H1 (cell line): ENCODE measurements at regions not wholly inside any gene's neighbourhood (a gene's known extent, or its start where the extent isn't known, plus 50 kb on each side); places are given as distances from the start of the nearest gene placed in this dataset.

Source experiments
- CTCF ChIA-PET: fragments of 300-600 bp; sonication (Branson Sonifier 250); formaldehyde crosslinking; loops from one replicate; lab custom pipeline; 2021; ENCODE audit not compliant: partially characterized antibody; lab: Charles Lee
- POLR2A ChIA-PET: fragments of 300-600 bp; sonication (Branson Sonifier 250); formaldehyde crosslinking; loops from one replicate; lab custom pipeline; 2021; ENCODE audit warnings: inconsistent platforms; ENCODE audit not compliant: partially characterized antibody; lab: Charles Lee
- DNase-seq, 2 experiments: peaks; one replicate each; pipeline versions ENCODE4 v3.0.0 to v3.0.0-alpha.2; 2010 to 2022; ENCODE audit warnings: low spot score in 2 of 2, low read depth in 1 of 2, mixed read lengths in 1 of 2
- FAIRE-seq: peaks from 2 replicates; lab custom pipeline; 2011; peaks lifted over from hg19 to GRCh38; lab: Jason Lieb, UNC
- H2AFZ ChIP-seq: 2 replicates; pipeline ENCODE4 v1.8.1; 2012; ENCODE audit warnings: low read length, inconsistent platforms
- H2AK5ac ChIP-seq: 2 replicates; pipeline ENCODE4 v1.6.1; 2013; ENCODE audit warnings: low read depth, low read length
- H2BK120ac ChIP-seq: replicated peaks from 2 replicates; pipeline ENCODE3; 2013; ENCODE audit warnings: low read depth, low read length, inconsistent platforms
- H2BK12ac ChIP-seq: 2 replicates; pipeline ENCODE4 v1.6.1; 2013; ENCODE audit warnings: low read depth, low read length
- H2BK15ac ChIP-seq: 2 replicates; pipeline ENCODE4 v1.6.1; 2013; ENCODE audit warnings: low read length
- H2BK20ac ChIP-seq: 2 replicates; pipeline ENCODE4 v1.6.1; 2013; ENCODE audit warnings: low read length
- H2BK5ac ChIP-seq: 2 replicates; pipeline ENCODE4 v1.6.1; 2013; ENCODE audit warnings: low read depth, low read length
- H3K14ac ChIP-seq: 2 replicates; pipeline ENCODE4 v1.6.1; 2013; ENCODE audit warnings: inconsistent platforms; ENCODE audit not compliant: insufficient read length
- H3K18ac ChIP-seq: 2 replicates; pipeline ENCODE4 v1.6.1; 2013; ENCODE audit warnings: low read length; ENCODE audit errors: extremely low read depth
- H3K23ac ChIP-seq: 2 replicates; pipeline ENCODE4 v1.6.1; 2013; ENCODE audit warnings: inconsistent platforms; ENCODE audit not compliant: insufficient read length
- H3K23me2 ChIP-seq: 2 replicates; pipeline ENCODE4 v1.6.1; 2013; ENCODE audit warnings: low read depth, low read length
- H3K27ac ChIP-seq: 2 replicates; pipeline ENCODE4 v1.6.1; 2011; ENCODE audit warnings: low read depth, low read length, inconsistent platforms
- H3K27me3 ChIP-seq, 4 experiments: replicated peaks in 1 of 4; 1 replicate in 1 of 4; 2 replicates in 3 of 4; pipeline versions ENCODE4 v1.6.1 to v1.8.1; 2011 to 2013; ENCODE audit warnings: low read length in 3 of 4, mild to moderate bottlenecking in 3 of 4, inconsistent platforms in 2 of 4, mixed read lengths in 2 of 4, moderate library complexity in 1 of 4; ENCODE audit not compliant: control insufficient read depth in 3 of 4, insufficient read depth in 3 of 4; ENCODE audit errors: extremely low read depth in 1 of 4
- H3K36me3 ChIP-seq, 4 experiments: 2 replicates each; pipeline versions ENCODE4 v1.6.1 to v1.8.1; 2011 to 2013; ENCODE audit warnings: mild to moderate bottlenecking in 4 of 4, low read length in 3 of 4, moderate library complexity in 2 of 4, control low read depth in 1 of 4, inconsistent platforms in 1 of 4; ENCODE audit not compliant: insufficient read depth in 4 of 4, control insufficient read depth in 2 of 4
- H3K4ac ChIP-seq: replicated peaks from 2 replicates; pipeline ENCODE3; 2013; ENCODE audit warnings: low read length, low read depth, mixed read lengths, inconsistent platforms; ENCODE audit not compliant: insufficient read length
- H3K4me1 ChIP-seq, 4 experiments: replicated peaks in 1 of 4; 1 replicate in 1 of 4; 2 replicates in 3 of 4; pipeline versions ENCODE4 v1.6.1 to v1.8.1; 2011 to 2013; ENCODE audit warnings: low read length in 3 of 4, inconsistent platforms in 2 of 4, mixed read lengths in 1 of 4; ENCODE audit not compliant: insufficient read depth in 4 of 4, control insufficient read depth in 3 of 4
- H3K4me2 ChIP-seq, 2 experiments: 2 replicates each; pipeline versions ENCODE4 v1.6.1 to v1.8.1; 2011 to 2013; ENCODE audit warnings: low read depth in 2 of 2, low read length in 2 of 2, control low read depth in 1 of 2, inconsistent platforms in 1 of 2, mild to moderate bottlenecking in 1 of 2; ENCODE audit not compliant: insufficient read depth in 1 of 2
- H3K4me3 ChIP-seq, 4 experiments: fragments of 200-600, 300-600 bp in 1 of 4; sonication (generic), shearing (Covaris generic), sonication (Bioruptor Twin) in 1 of 4; 2 replicates each; pipeline versions ENCODE4 v1.5.1 to v1.8.1; 2011 to 2016; ENCODE audit warnings: low read length in 4 of 4, low read depth in 3 of 4, control low read depth in 2 of 4, inconsistent platforms in 2 of 4, mild to moderate bottlenecking in 2 of 4, mixed read lengths in 1 of 4, moderate library complexity in 1 of 4; ENCODE audit not compliant: insufficient read depth in 2 of 4; ENCODE audit errors: extremely low read depth in 1 of 4
- H3K56ac ChIP-seq: replicated peaks from 2 replicates; pipeline ENCODE3; 2013; ENCODE audit warnings: low read depth, mild to moderate bottlenecking, mixed read lengths, low read length, inconsistent platforms; ENCODE audit not compliant: insufficient read length
- H3K79me1 ChIP-seq: 2 replicates; pipeline ENCODE4 v1.6.1; 2013; ENCODE audit warnings: low read depth, low read length, control low read depth
- H3K79me2 ChIP-seq, 2 experiments: 2 replicates each; pipeline versions ENCODE4 v1.6.1 to v1.8.1; 2012 to 2013; ENCODE audit warnings: low read length in 2 of 2, mild to moderate bottlenecking in 2 of 2, inconsistent platforms in 1 of 2; ENCODE audit not compliant: insufficient read depth in 2 of 2, control insufficient read depth in 1 of 2
- H3K9ac ChIP-seq, 4 experiments: replicated peaks in 1 of 4; 1 replicate in 1 of 4; 2 replicates in 3 of 4; pipeline versions ENCODE4 v1.6.1 to v1.8.1; 2011 to 2013; ENCODE audit warnings: low read depth in 3 of 4, low read length in 3 of 4, control low read depth in 2 of 4, mild to moderate bottlenecking in 2 of 4, moderate library complexity in 2 of 4, inconsistent platforms in 1 of 4; ENCODE audit errors: extremely low read depth in 1 of 4
- H3K9me3 ChIP-seq, 2 experiments: 2 replicates each; pipeline versions ENCODE4 v1.6.1 to v1.8.1; 2012 to 2013; ENCODE audit warnings: mild to moderate bottlenecking in 2 of 2, moderate library complexity in 2 of 2, control low read depth in 1 of 2, inconsistent platforms in 1 of 2, low read depth in 1 of 2, low read length in 1 of 2, mixed read lengths in 1 of 2; ENCODE audit not compliant: insufficient read depth in 2 of 2
- H4K20me1 ChIP-seq, 2 experiments: replicated peaks in 1 of 2; 2 replicates each; pipeline versions ENCODE3 to v1.8.1; 2011 to 2013; ENCODE audit warnings: inconsistent platforms in 2 of 2, low read length in 2 of 2, mild to moderate bottlenecking in 1 of 2; ENCODE audit not compliant: insufficient read depth in 2 of 2, control insufficient read depth in 1 of 2
- H4K5ac ChIP-seq: 2 replicates; pipeline ENCODE4 v1.6.1; 2013; ENCODE audit warnings: low read length, low read depth, mixed read lengths, inconsistent platforms; ENCODE audit not compliant: insufficient read length
- H4K8ac ChIP-seq: 2 replicates; pipeline ENCODE4 v1.8.0; 2013; ENCODE audit warnings: mild to moderate bottlenecking, moderate library complexity, low read length, inconsistent platforms; ENCODE audit not compliant: insufficient read depth; ENCODE audit errors: extremely low read depth
- H4K91ac ChIP-seq: replicated peaks from 2 replicates; pipeline ENCODE3; 2013; ENCODE audit warnings: low read length, mixed read lengths, inconsistent platforms; ENCODE audit not compliant: insufficient read length
- ASH2L ChIP-seq: fragments of 200-600, 300-600 bp; sonication (generic); IDR thresholded peaks from one replicate; pipeline ENCODE4 v1.7.1; 2017; ENCODE audit warnings: low read length
- CBX8 ChIP-seq: fragments of 300-800, 300-1000 bp; sonication (generic); IDR thresholded peaks from 2 replicates; pipeline ENCODE4 v1.7.1; 2016; ENCODE audit warnings: low read depth, low read length, borderline replicate concordance
- KDM4A ChIP-seq: IDR thresholded peaks from one replicate; pipeline ENCODE4 v1.7.1; 2012; ENCODE audit warnings: low read depth, mild to moderate bottlenecking, moderate library complexity, low read length, inconsistent platforms; ENCODE audit not compliant: severe bottlenecking
- WGBS, 2 experiments: shearing (Covaris generic) in 1 of 2; methylation state at CpG; one replicate each; pipeline versions ENCODE4 v1.1.6 to v1.1.7; 2013 to 2015; ENCODE audit warnings: low lambda C conversion rate in 2 of 2, mixed read lengths in 2 of 2, inconsistent platforms in 1 of 2, low coverage in 1 of 2, missing lambda C conversion rate in 1 of 2; ENCODE audit not compliant: insufficient replicate concordance in 2 of 2, insufficient coverage in 1 of 2, insufficient read length in 1 of 2; ENCODE audit errors: extremely low coverage in 1 of 2, missing lambda C conversion rate in 1 of 2; 5-methylcytosine and 5-hydroxymethylcytosine counted together

DNA sequence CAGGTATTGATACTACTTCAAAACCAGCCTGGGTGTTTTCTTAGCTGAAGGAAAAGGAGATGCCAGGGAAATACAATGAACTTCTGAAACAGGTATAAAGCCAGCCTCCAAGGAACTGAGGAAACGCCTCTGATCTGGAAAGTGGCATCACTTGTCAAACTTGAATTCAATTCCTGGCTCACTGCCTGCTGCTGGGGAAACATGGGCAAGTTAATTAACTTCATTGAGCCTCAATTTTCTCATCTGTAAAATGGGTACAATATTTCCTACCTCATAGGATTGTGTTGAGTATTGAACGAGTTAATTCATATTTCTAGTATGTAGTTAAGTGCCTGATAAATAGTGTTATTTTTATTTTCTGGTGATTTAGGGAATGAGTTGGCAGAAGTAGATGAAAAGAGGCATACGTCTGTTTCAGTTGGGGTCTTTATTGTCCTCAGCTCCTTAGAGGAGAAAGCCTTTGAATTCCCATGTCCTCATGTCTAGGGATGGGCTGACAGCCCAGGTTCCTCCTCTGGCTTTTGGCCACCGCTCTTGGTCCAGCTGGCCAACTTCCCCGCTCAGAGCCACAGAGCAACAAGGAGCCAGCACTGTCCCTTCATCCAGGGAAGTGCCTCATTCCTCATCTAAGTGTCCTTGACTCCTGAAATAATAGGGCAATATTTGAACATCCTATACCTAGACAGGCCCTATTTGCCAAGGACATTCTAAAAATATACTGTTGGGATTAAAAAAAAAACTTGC lies 210.5 kb upstream of the GATA6 start:
- H4K20me1 ChIP-seq: no peaks in the 10 kb centered on the region
- H3K4ac ChIP-seq: no peak overlapping the region
- no peaks in the 10 kb centered on the region for H3K23me2 ChIP-seq
- no peaks in the 10 kb centered on the region for H3K9me3 ChIP-seq
- H2BK12ac ChIP-seq: no peak overlapping the region
- no peaks in the 10 kb centered on the region for H3K79me2 ChIP-seq
- no peak overlapping the region for H3K14ac ChIP-seq
- no peak for FAIRE-seq
- no peak overlapping the region for H2BK15ac ChIP-seq
- H4K91ac ChIP-seq: no peak overlapping the region
- no peak overlapping the region for H3K4me2 ChIP-seq
- H3K4me1 ChIP-seq: no peaks in the 10 kb centered on the region
- H2AK5ac ChIP-seq: no peak overlapping the region
- H2AFZ ChIP-seq: no peak overlapping the region
- no peak overlapping the region for H3K9ac ChIP-seq
- no peak overlapping the region for H2BK5ac ChIP-seq
- TF ChIP-seq KDM4A: no peak
- TF ChIP-seq CBX8: no peak
- TF ChIP-seq ASH2L: no peak
- no peak overlapping the region for H3K56ac ChIP-seq
- CTCF ChIA-PET: interaction anchor here (0.7 to 1.9 kb wide), 5 partner anchors 8 to 441 kb away, joined by 3 to 8 read pairs (median 3); no protein-coding TSS in a partner anchor
- no peak overlapping the region for H2BK120ac ChIP-seq
- H3K36me3 ChIP-seq: no peaks in the 10 kb centered on the region
- H3K27ac ChIP-seq: no peak overlapping the region
- no peak overlapping the region for H4K5ac ChIP-seq
- H3K23ac ChIP-seq: no peak overlapping the region
- no peaks in the 10 kb centered on the region for H3K27me3 ChIP-seq
- no peak overlapping the region for H3K4me3 ChIP-seq
- H3K79me1 ChIP-seq: no peaks in the 10 kb centered on the region; the same call in 1 of the 2 replicates
- no peak overlapping the region for H3K18ac ChIP-seq
- no peak for DNase-seq
- no peak overlapping the region for H2BK20ac ChIP-seq
- 85% methylated on average over 5 of the region's 5 CpGs; no CpG with 5 or more reads in 1 of the 2 experiments for WGBS, 2 experiments
- no peak overlapping the region; the same call in 1 of the 2 replicates for H4K8ac ChIP-seq
- POLR2A ChIA-PET: no interaction called here
